ENCODE measurements at regions not wholly inside any gene's neighbourhood (a gene's known extent, or its start where the extent isn't known, plus 50 kb on each side); places are given as distances from the start of the nearest gene placed in this dataset.
"Not testable (repeated sequence)": the region's sequence is repeated elsewhere in the genome, so short reads cannot be mapped to it uniquely, and the experiment has no call there.

- no peak overlapping the region for H3K4me3 ChIP-seq (ENCODE audit: low read length)
- H3K9ac ChIP-seq (ENCODE audit: low read depth, low read length) = no peak overlapping the region
- H3K27ac ChIP-seq (ENCODE audit: low read depth, low read length) = no peak overlapping the region
- H3K27me3 ChIP-seq (ENCODE audit: insufficient read depth, low read length) = no peaks in the 10 kb centered on the region
- 91% methylated on average over 9 of the region's 10 CpGs for WGBS
- H3K9me3 ChIP-seq (ENCODE audit: insufficient read depth, low read depth, low read length) = peaks cover 5% of the 10 kb centered on the region; the same call in 1 of the 2 replicates
- H3K36me3 ChIP-seq (ENCODE audit: insufficient read depth, low read length) = no peaks in the 10 kb centered on the region
- no peaks in the 10 kb centered on the region for H3K4me1 ChIP-seq (ENCODE audit: insufficient read depth, low read length)
These were observed 169.6 kb downstream of the KCNS3 start for GRCh38 chr2:18047896-18048657.

GRCh38 chr2:18047213-18047611 lies 168.7 kb downstream of the KCNS3 start:
- Histone ChIP-seq H3K4me1 (ENCODE audit: insufficient read depth, low read length) (no peaks in the 10 kb centered on the region), H3K27ac (ENCODE audit: low read depth, low read length) (no peak overlapping the region), H3K27me3 (ENCODE audit: insufficient read depth, low read length) (no peaks in the 10 kb centered on the region), H3K36me3 (ENCODE audit: insufficient read depth, low read length) (no peaks in the 10 kb centered on the region), H3K9me3 (ENCODE audit: insufficient read depth, low read depth, low read length) (peaks cover 5% of the 10 kb centered on the region; the same call in 1 of the 2 replicates), H3K9ac (ENCODE audit: low read depth, low read length) (no peak overlapping the region), H3K4me3 (ENCODE audit: low read length) (no peak overlapping the region)
- 94% methylated on average over 4 of the region's 4 CpGs for WGBS

GRCh38 chr2:18046558-18047212 lies 168.2 kb downstream of the KCNS3 start:
- Histone ChIP-seq H3K9me3 (ENCODE audit: insufficient read depth, low read depth, low read length) (peaks cover 5% of the 10 kb centered on the region; the same call in 1 of the 2 replicates), H3K27ac (ENCODE audit: low read depth, low read length) (no peak overlapping the region), H3K27me3 (ENCODE audit: insufficient read depth, low read length) (no peaks in the 10 kb centered on the region), H3K4me1 (ENCODE audit: insufficient read depth, low read length) (no peaks in the 10 kb centered on the region), H3K9ac (ENCODE audit: low read depth, low read length) (no peak overlapping the region), H3K36me3 (ENCODE audit: insufficient read depth, low read length) (no peaks in the 10 kb centered on the region), H3K4me3 (ENCODE audit: low read length) (no peak overlapping the region)
- 91% methylated on average over 3 of the region's 3 CpGs for WGBS

- peaks cover 5% of the 10 kb centered on the region; the same call in 1 of the 2 replicates for H3K9me3 ChIP-seq (ENCODE audit: insufficient read depth, low read depth, low read length)
- WGBS = 86% methylated on average over 4 of the region's 4 CpGs
These were observed 167.6 kb downstream of the KCNS3 start for GRCh38 chr2:18046017-18046416.

GRCh38 chr2:18045230-18045629 lies 166.8 kb downstream of the KCNS3 start:
- Histone ChIP-seq H3K4me3 (ENCODE audit: low read length) (no peak overlapping the region), H3K27ac (ENCODE audit: low read depth, low read length) (no peak overlapping the region), H3K9ac (ENCODE audit: low read depth, low read length) (no peak overlapping the region), H3K36me3 (ENCODE audit: insufficient read depth, low read length) (no peaks in the 10 kb centered on the region), H3K9me3 (ENCODE audit: insufficient read depth, low read depth, low read length) (peaks cover 5% of the 10 kb centered on the region; the same call in 1 of the 2 replicates), H3K27me3 (ENCODE audit: insufficient read depth, low read length) (no peaks in the 10 kb centered on the region), H3K4me1 (ENCODE audit: insufficient read depth, low read length) (no peaks in the 10 kb centered on the region)
- 90% methylated on average over 1 of the region's 1 CpG for WGBS

More at GRCh38 chr2:18046017-18046416, 167.6 kb downstream of the KCNS3 start:
- no peaks in the 10 kb centered on the region for H3K27me3 ChIP-seq (ENCODE audit: insufficient read depth, low read length)
- H3K36me3 ChIP-seq (ENCODE audit: insufficient read depth, low read length) = no peaks in the 10 kb centered on the region
- H3K4me1 ChIP-seq (ENCODE audit: insufficient read depth, low read length) = no peaks in the 10 kb centered on the region
- no peak overlapping the region for H3K27ac ChIP-seq (ENCODE audit: low read depth, low read length)
- no peak overlapping the region for H3K9ac ChIP-seq (ENCODE audit: low read depth, low read length)
- H3K4me3 ChIP-seq (ENCODE audit: low read length) = no peak overlapping the region

GRCh38 chr2:18017381-18017780 lies 138.9 kb downstream of the KCNS3 start:
- WGBS = 62% methylated on average over 16 of the region's 16 CpGs
- H3K27me3 ChIP-seq (ENCODE audit: insufficient read depth, low read length); H3K4me3 ChIP-seq (ENCODE audit: low read length); H3K4me1 ChIP-seq (ENCODE audit: insufficient read depth, low read length); H3K9ac ChIP-seq (ENCODE audit: low read depth, low read length); H3K36me3 ChIP-seq (ENCODE audit: insufficient read depth, low read length); H3K27ac ChIP-seq (ENCODE audit: low read depth, low read length): not testable (repeated sequence)
- H3K9me3 ChIP-seq (ENCODE audit: insufficient read depth, low read depth, low read length) = peaks cover 33% of the 10 kb centered on the region

GRCh38 chr2:18009891-18010290 lies 131.4 kb downstream of the KCNS3 start:
- H3K4me3 ChIP-seq (ENCODE audit: low read length) = no peak overlapping the region
- WGBS = 91% methylated on average over 3 of the region's 3 CpGs
- no peak overlapping the region for H3K27ac ChIP-seq (ENCODE audit: low read depth, low read length)

GRCh38 chr2:18005411-18005810 lies 126.9 kb downstream of the KCNS3 start:
- Histone ChIP-seq H3K4me3 (ENCODE audit: low read length) (no peak overlapping the region), H3K36me3 (ENCODE audit: insufficient read depth, low read length) (no peaks in the 10 kb centered on the region), H3K27ac (ENCODE audit: low read depth, low read length) (no peak overlapping the region), H3K9ac (ENCODE audit: low read depth, low read length) (no peak overlapping the region), H3K9me3 (ENCODE audit: insufficient read depth, low read depth, low read length) (peaks cover 6% of the 10 kb centered on the region; the same call in 1 of the 2 replicates), H3K27me3 (ENCODE audit: insufficient read depth, low read length) (no peaks in the 10 kb centered on the region), H3K4me1 (ENCODE audit: insufficient read depth, low read length) (no peaks in the 10 kb centered on the region)
- whole genome bisulfite sequencing = 100% methylated on average over 1 of the region's 1 CpG

More at GRCh38 chr2:18009891-18010290, 131.4 kb downstream of the KCNS3 start:
- Histone ChIP-seq H3K4me1 (ENCODE audit: insufficient read depth, low read length) (no peaks in the 10 kb centered on the region), H3K9me3 (ENCODE audit: insufficient read depth, low read depth, low read length) (0 out of 2 replicates have a peak, but pooled peaks cover 4% of the 10 kb centered on the region), H3K36me3 (ENCODE audit: insufficient read depth, low read length) (no peaks in the 10 kb centered on the region), H3K9ac (ENCODE audit: low read depth, low read length) (no peak overlapping the region), H3K27me3 (ENCODE audit: insufficient read depth, low read length) (no peaks in the 10 kb centered on the region)

- WGBS = 70% methylated on average over 4 of the region's 4 CpGs
- Histone ChIP-seq H3K4me1 (ENCODE audit: insufficient read depth, low read length) (no peaks in the 10 kb centered on the region), H3K9me3 (ENCODE audit: insufficient read depth, low read depth, low read length) (peaks cover 12% of the 10 kb centered on the region), H3K27ac (ENCODE audit: low read depth, low read length) (no peak overlapping the region), H3K9ac (ENCODE audit: low read depth, low read length) (no peak overlapping the region), H3K36me3 (ENCODE audit: insufficient read depth, low read length) (no peaks in the 10 kb centered on the region), H3K4me3 (ENCODE audit: low read length) (no peak overlapping the region), H3K27me3 (ENCODE audit: insufficient read depth, low read length) (no peaks in the 10 kb centered on the region)
These were observed 123.2 kb downstream of the KCNS3 start for GRCh38 chr2:18001671-18002070.

- peaks cover 23% of the 10 kb centered on the region for H3K9me3 ChIP-seq (ENCODE audit: insufficient read depth, low read depth, low read length)
- no peak overlapping the region for H3K9ac ChIP-seq (ENCODE audit: low read depth, low read length)
- no peaks in the 10 kb centered on the region for H3K27me3 ChIP-seq (ENCODE audit: insufficient read depth, low read length)
- no peak overlapping the region for H3K4me3 ChIP-seq (ENCODE audit: low read length)
- 93% methylated on average over 3 of the region's 3 CpGs for WGBS
- no peaks in the 10 kb centered on the region for H3K36me3 ChIP-seq (ENCODE audit: insufficient read depth, low read length)
- no peaks in the 10 kb centered on the region for H3K4me1 ChIP-seq (ENCODE audit: insufficient read depth, low read length)
- H3K27ac ChIP-seq (ENCODE audit: low read depth, low read length) = no peak overlapping the region
These were observed 118.5 kb downstream of the KCNS3 start for GRCh38 chr2:17996978-17997377.

GRCh38 chr2:17995593-17995992 lies 117.1 kb downstream of the KCNS3 start:
- Histone ChIP-seq H3K9me3 (ENCODE audit: insufficient read depth, low read depth, low read length) (peaks cover 20% of the 10 kb centered on the region), H3K9ac (ENCODE audit: low read depth, low read length) (no peak overlapping the region), H3K27me3 (ENCODE audit: insufficient read depth, low read length) (no peaks in the 10 kb centered on the region), H3K4me1 (ENCODE audit: insufficient read depth, low read length) (no peaks in the 10 kb centered on the region), H3K27ac (ENCODE audit: low read depth, low read length) (no peak overlapping the region), H3K36me3 (ENCODE audit: insufficient read depth, low read length) (no peaks in the 10 kb centered on the region), H3K4me3 (ENCODE audit: low read length) (no peak overlapping the region)
- 79% methylated on average over 5 of the region's 5 CpGs for WGBS

Data from HUES64 (cell line).